H1 (cell line): ENCODE measurements at regions not wholly inside any gene's neighbourhood (a gene's known extent, or its start where the extent isn't known, plus 50 kb on each side); places are given as distances from the start of the nearest gene placed in this dataset.

Source experiments
- EP300 ChIP-seq, 2 experiments: IDR thresholded peaks; 1 replicate in 1 of 2; 2 replicates in 1 of 2; pipeline ENCODE4 v1.6.1; 2011 to 2012; ENCODE audit warnings: low read depth in 2 of 2, low read length in 2 of 2, mild to moderate bottlenecking in 2 of 2, borderline replicate concordance in 1 of 2, inconsistent platforms in 1 of 2, moderate library complexity in 1 of 2
- EZH2 ChIP-seq: fragments of 200-600 bp; sonication (generic); IDR thresholded peaks from 2 replicates; pipeline ENCODE4 v1.7.1; 2012; ENCODE audit warnings: low read depth, mild to moderate bottlenecking, moderate library complexity, low read length, inconsistent platforms; ENCODE audit not compliant: severe bottlenecking
- FOSL1 ChIP-seq: IDR thresholded peaks from 2 replicates; pipeline ENCODE4 v1.6.1; 2011; ENCODE audit warnings: mild to moderate bottlenecking, low read depth, low read length, moderate library complexity; ENCODE audit not compliant: insufficient read depth
- GABPA ChIP-seq: IDR thresholded peaks from 2 replicates; pipeline ENCODE4 v1.6.1; 2011; ENCODE audit warnings: mild to moderate bottlenecking, low read length, moderate library complexity, borderline replicate concordance; ENCODE audit not compliant: insufficient read depth
- GTF2F1 ChIP-seq: IDR thresholded peaks from 2 replicates; pipeline ENCODE4 v1.6.1; 2012; ENCODE audit warnings: low read depth, low read length, improper control_type of control experiment, borderline replicate concordance
- HDAC2 ChIP-seq, 2 experiments: fragments of 300-600 bp in 1 of 2; sonication (generic) in 1 of 2; IDR thresholded peaks; 2 replicates each; pipeline ENCODE4 v1.6.1; 2011 to 2012; ENCODE audit warnings: low read depth in 2 of 2, low read length in 2 of 2, mild to moderate bottlenecking in 2 of 2, moderate library complexity in 2 of 2, borderline replicate concordance in 1 of 2, inconsistent platforms in 1 of 2
- KDM5A ChIP-seq: fragments of 200-600 bp; IDR thresholded peaks from 2 replicates; pipeline ENCODE4 v1.7.1; 2012; ENCODE audit warnings: mild to moderate bottlenecking, low read length, inconsistent platforms, mixed read lengths
- SP2 ChIP-seq: IDR thresholded peaks from 2 replicates; pipeline ENCODE4 v1.6.1; 2012; ENCODE audit warnings: mild to moderate bottlenecking, low read length, inconsistent platforms
- YY1 ChIP-seq: IDR thresholded peaks from 2 replicates; pipeline ENCODE4 v1.6.1; 2011; ENCODE audit warnings: low read depth, mild to moderate bottlenecking, low read length
- TF ChIP-seq, protein P1 (sequence below), 3 experiments: IDR thresholded peaks; 1 replicate in 2 of 3; 2 replicates in 1 of 3; pipeline versions ENCODE4 v1.5.1 to v1.6.1; 2011; ENCODE audit warnings: low read length in 3 of 3, mild to moderate bottlenecking in 3 of 3, inconsistent platforms in 2 of 3, low read depth in 1 of 3, moderate library complexity in 1 of 3; ENCODE audit not compliant: insufficient read depth in 1 of 3; ENCODE audit errors: control extremely low read depth in 1 of 3

GRCh38 chr4:116638592-116638991, 446.8 kb downstream of the TRAM1L1 start:
- TF ChIP-seq EP300 (IDR thresholded peaks at IDR 0.05; ENCODE audit: borderline replicate concordance in 1 of 2, low read depth in 2 of 2, low read length in 2 of 2) (no peak), GTF2F1 (no peak), GABPA (no peak), YY1 (no peak), EZH2 (no peak), SP2 (no peak), HDAC2 (IDR thresholded peaks at IDR 0.05; ENCODE audit: borderline replicate concordance in 1 of 2, low read depth in 2 of 2, low read length in 2 of 2) (no peak), KDM5A (no peak), FOSL1 (no peak)
- TF ChIP-seq, protein P1, sequence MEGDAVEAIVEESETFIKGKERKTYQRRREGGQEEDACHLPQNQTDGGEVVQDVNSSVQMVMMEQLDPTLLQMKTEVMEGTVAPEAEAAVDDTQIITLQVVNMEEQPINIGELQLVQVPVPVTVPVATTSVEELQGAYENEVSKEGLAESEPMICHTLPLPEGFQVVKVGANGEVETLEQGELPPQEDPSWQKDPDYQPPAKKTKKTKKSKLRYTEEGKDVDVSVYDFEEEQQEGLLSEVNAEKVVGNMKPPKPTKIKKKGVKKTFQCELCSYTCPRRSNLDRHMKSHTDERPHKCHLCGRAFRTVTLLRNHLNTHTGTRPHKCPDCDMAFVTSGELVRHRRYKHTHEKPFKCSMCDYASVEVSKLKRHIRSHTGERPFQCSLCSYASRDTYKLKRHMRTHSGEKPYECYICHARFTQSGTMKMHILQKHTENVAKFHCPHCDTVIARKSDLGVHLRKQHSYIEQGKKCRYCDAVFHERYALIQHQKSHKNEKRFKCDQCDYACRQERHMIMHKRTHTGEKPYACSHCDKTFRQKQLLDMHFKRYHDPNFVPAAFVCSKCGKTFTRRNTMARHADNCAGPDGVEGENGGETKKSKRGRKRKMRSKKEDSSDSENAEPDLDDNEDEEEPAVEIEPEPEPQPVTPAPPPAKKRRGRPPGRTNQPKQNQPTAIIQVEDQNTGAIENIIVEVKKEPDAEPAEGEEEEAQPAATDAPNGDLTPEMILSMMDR (IDR thresholded peaks at IDR 0.05; ENCODE audit: control extremely low read depth in 1 of 3, insufficient read depth in 1 of 3, low read depth in 1 of 3, low read length in 3 of 3), result no peak
